ENCODE measurements at regions not wholly inside any gene's neighbourhood (a gene's known extent, or its start where the extent isn't known, plus 50 kb on each side); places are given as distances from the start of the nearest gene placed in this dataset.
A peak's percentile ranks its signal among the peaks of the same experiment; 100 is the strongest.

GRCh38 chr1:94713472-94714141 lies 106.5 kb upstream of the SLC44A3 start:
- H3K4me3 ChIP-seq (ENCODE audit: low read length): no peak overlapping the region
- no peak for DNase-seq (ENCODE audit: low read depth, low spot score)

- DNase-seq (ENCODE audit: low read depth, low spot score): no peak
- no peak overlapping the region for H3K4me3 ChIP-seq (ENCODE audit: low read length)
Observed at GRCh38 chr1:94709891-94710581, 110.1 kb upstream of the SLC44A3 start.

DNA sequence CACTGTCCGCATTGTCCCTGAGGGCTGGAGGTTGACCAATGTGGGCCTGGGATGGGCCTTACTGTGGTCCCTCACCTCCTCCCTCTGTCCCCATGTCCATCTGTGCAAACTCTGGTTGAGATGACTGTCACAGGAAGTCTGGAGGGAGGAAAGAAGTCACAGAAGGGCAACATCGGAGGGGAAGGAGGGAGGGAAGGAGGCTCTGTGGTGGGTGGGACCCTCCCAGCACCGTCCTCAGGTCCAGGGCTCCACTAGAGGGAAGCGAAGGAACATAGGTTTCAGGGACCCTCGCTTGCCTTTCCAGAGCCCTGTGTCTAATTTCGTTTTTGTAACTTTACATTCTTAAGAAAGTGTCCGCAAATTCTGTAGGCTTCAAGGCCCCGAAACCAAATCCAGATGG lies 111.3 kb upstream of the SLC44A3 start:
- H3K4me3 ChIP-seq (ENCODE audit: low read length): no peak overlapping the region
- no peak for DNase-seq (ENCODE audit: low read depth, low spot score)

- no peak for DNase-seq (ENCODE audit: low read depth, low spot score)
Observed at GRCh38 chr1:94708299-94708685, 111.9 kb upstream of the SLC44A3 start.

GRCh38 chr1:94707321-94708298 lies 112.5 kb upstream of the SLC44A3 start:
- no peak for DNase-seq (ENCODE audit: low read depth, low spot score)
- H3K4me3 ChIP-seq (ENCODE audit: low read length): no peak overlapping the region

More at GRCh38 chr1:94708299-94708685, 111.9 kb upstream of the SLC44A3 start:
- H3K4me3 ChIP-seq (ENCODE audit: low read length): no peak overlapping the region

DNA sequence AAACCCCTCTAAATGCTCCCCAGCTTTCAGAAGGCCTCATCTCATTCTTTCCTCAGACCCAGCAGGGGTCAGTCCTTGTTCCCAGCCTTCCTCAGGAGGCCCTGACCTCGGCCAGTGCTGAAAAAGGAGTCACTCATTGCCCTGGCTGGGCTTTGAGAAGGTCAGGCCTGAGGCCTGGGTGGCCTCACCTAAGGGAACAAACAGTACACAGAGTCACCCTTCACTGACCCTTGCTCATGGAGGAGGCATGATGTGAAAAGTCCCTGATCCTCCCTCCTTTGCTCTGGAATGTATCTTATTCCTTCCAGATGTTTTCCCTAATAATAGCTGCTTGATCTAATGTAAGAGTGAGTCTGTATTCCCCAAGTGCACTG lies 117.7 kb upstream of the SLC44A3 start:
- H3K4me3 ChIP-seq (ENCODE audit: low read length): no peak overlapping the region
- DNase-seq (ENCODE audit: low read depth, low spot score): no peak

GRCh38 chr1:94701796-94702441 lies 118.2 kb upstream of the SLC44A3 start:
- peak; percentile 32 for DNase-seq (ENCODE audit: low read depth, low spot score)
- H3K4me3 ChIP-seq (ENCODE audit: low read length): no peak overlapping the region

- H3K4me3 ChIP-seq (ENCODE audit: low read length): no peak overlapping the region
- no peak for DNase-seq (ENCODE audit: low read depth, low spot score)
Observed at GRCh38 chr1:94698759-94699502, 121.2 kb upstream of the SLC44A3 start.

DNA sequence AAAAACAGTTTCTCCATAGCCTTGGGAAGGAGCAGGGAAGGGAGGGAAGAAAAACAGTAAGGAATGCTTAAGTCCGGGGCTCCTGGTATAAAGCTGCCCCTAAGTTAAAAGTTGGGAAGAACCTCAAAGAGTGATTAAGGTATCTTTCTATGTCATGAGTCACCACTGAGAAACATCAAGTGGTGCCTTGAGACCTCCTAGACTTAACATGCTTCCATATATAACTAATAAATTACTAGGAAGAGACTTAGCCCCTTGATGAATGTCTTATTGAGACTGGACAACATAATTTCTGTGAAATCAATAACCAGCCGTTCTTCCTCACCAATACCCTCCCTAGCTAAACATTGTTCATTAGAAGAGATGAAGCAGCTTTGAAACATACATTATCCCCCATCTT lies 121.8 kb upstream of the SLC44A3 start:
- no peak for DNase-seq (ENCODE audit: low read depth, low spot score)
- H3K4me3 ChIP-seq (ENCODE audit: low read length): no peak overlapping the region

GRCh38 chr1:94697839-94698238 lies 122.3 kb upstream of the SLC44A3 start:
- no peak for DNase-seq (ENCODE audit: low read depth, low spot score)
- no peak overlapping the region for H3K4me3 ChIP-seq (ENCODE audit: low read length)

DNA sequence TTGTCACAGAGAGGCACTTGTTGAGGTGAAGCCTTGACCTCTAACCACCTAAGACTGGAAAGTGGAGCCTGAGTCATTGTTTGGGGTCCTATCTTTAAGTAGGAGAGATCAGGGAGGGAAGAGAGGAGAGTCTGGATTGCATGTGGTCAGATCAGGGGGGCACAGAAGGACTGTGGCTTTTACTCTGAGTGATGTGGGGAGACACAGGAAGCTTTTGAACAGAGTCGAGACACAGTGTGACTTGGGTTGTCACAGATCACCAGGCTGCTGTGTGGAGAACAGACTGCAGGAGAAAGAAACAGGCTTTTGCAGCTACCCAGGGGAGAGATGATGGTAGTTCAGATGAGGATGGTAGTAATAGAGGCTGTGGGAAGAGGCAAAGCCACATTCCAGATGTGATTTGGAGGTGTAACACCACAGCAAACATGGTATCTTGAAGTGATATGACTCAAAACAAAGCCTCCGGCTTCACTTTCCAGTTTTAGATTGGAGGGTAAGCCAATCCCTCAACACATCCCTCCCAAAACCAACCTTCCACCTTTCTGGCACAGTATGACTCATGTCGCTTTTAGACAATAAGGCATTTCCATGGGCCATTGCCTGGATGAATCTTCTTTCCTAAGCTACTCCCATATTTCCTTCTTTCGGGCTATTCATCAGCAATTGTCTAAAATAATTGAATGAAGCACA lies 125.8 kb upstream of the SLC44A3 start:
- peak; percentile 75 for DNase-seq (ENCODE audit: low read depth, low spot score)

DNA sequence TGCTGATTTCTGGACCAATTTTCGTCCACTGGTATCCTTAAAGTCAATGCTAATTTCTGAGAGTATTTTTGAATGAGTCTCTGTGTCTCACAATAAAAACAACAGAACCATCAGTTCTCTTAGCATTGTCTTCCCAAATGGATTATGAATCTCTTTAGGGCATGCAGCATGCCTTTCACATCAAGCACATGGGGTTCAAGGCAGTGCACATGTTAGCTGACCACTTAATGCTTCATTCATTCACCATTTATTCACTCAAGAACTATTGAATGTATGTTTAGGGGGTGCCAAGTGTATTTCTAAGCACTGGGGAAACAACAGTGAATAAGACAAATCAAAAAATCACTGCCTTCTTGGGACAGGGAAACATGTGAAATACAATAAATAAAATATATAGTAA lies 126.7 kb upstream of the SLC44A3 start:
- no peak overlapping the region for H3K4me3 ChIP-seq (ENCODE audit: low read length)
- no peak for DNase-seq (ENCODE audit: low read depth, low spot score)

More for the DNA sequence above, 125.8 kb upstream of the SLC44A3 start:
- no peak overlapping the region for H3K4me3 ChIP-seq (ENCODE audit: low read length)

- no peak for DNase-seq (ENCODE audit: low read depth, low spot score)
- no peak overlapping the region for H3K4me3 ChIP-seq (ENCODE audit: low read length)
Observed at GRCh38 chr1:94693029-94693428, 127.1 kb upstream of the SLC44A3 start.

DNA sequence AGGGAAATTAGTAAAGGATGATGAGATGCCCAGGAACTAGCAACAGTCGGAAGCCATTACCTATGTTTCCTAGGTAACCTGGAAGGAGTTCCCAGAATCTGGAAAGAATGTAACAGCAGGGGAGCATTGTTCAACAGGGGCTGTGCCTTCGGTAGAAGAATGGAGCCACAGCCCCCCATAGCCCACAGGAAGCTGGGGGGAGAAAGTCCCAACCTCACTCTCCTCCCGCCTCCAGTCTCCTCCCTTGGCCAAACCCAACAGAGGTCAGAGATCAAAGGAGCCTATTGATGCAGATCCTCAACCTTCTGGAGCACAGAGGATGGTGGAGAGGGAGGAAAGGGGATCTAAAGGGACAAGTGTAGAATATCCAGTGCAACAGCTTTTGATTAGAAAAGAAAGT lies 131.5 kb upstream of the SLC44A3 start:
- no peak overlapping the region for H3K4me3 ChIP-seq (ENCODE audit: low read length)

GRCh38 chr1:94686882-94687281 lies 133.3 kb upstream of the SLC44A3 start:
- no peak for DNase-seq (ENCODE audit: low read depth, low spot score)
- H3K4me3 ChIP-seq (ENCODE audit: low read length): no peak overlapping the region

More for the DNA sequence above, 131.5 kb upstream of the SLC44A3 start:
- DNase-seq (ENCODE audit: low read depth, low spot score): no peak

DNA sequence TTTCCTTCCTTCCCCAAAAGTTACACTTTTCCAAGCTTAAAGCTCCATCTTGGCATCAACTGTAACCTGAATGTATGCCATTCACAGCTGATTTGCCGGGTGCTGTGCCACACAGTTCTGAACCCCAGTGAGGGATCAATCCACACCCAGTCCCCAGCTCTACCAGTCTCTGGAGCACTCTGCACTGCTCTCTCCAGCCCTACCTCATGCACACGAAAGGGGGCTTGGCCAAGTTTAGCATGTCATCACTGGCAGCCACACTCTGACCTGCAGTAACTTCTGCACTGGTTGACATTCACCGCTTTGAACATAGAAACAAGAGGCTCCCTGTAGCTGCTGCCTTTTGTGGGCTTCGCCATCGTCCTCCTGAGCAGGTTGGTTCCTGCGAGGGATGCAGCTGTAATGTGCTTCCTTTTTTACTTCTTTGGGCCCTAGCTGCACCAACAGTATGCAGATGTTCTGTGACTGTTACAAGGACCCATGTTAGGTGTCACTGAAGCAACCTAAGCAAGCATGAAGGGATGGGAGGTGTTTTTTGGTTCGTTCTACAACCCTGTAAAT lies 135.4 kb upstream of the SLC44A3 start:
- no peak overlapping the region for H3K4me3 ChIP-seq (ENCODE audit: low read length)

GRCh38 chr1:94683886-94684285 lies 136.3 kb upstream of the SLC44A3 start:
- H3K4me3 ChIP-seq (ENCODE audit: low read length): no peak overlapping the region
- no peak for DNase-seq (ENCODE audit: low read depth, low spot score)

More for the DNA sequence above, 135.4 kb upstream of the SLC44A3 start:
- DNase-seq (ENCODE audit: low read depth, low spot score): no peak

GRCh38 chr1:94680039-94680377 lies 138.4 kb upstream of the F3 start:
- no peak for DNase-seq (ENCODE audit: low read depth, low spot score)
- H3K4me3 ChIP-seq (ENCODE audit: low read length): no peak overlapping the region
